Astrocyte of the cerebellum (primary cell): ENCODE measurements at regions not wholly inside any gene's neighbourhood (a gene's known extent, or its start where the extent isn't known, plus 50 kb on each side); places are given as distances from the start of the nearest gene placed in this dataset.

Experiments used
- DNase-seq: peaks from one replicate; pipeline ENCODE4 v3.0.0-alpha.2; 2011; ENCODE audit warnings: low read depth
- H3K4me3 ChIP-seq: 2 replicates; pipeline ENCODE4 v1.5.1; 2011; ENCODE audit warnings: mild to moderate bottlenecking, low read depth, low read length, moderate library complexity
- in situ Hi-C: cut with HindIII; loops from 2 replicates; pipeline ENCODE4 v1.10.0; 2017; ENCODE audit warnings: low sequenced_read_pairs
- TF ChIP-seq, protein P1 (sequence below): IDR thresholded peaks from 2 replicates; pipeline ENCODE4 v1.5.1; 2012; ENCODE audit warnings: low read length, low read depth, moderate library complexity, mild to moderate bottlenecking; ENCODE audit errors: missing control alignments

DNA sequence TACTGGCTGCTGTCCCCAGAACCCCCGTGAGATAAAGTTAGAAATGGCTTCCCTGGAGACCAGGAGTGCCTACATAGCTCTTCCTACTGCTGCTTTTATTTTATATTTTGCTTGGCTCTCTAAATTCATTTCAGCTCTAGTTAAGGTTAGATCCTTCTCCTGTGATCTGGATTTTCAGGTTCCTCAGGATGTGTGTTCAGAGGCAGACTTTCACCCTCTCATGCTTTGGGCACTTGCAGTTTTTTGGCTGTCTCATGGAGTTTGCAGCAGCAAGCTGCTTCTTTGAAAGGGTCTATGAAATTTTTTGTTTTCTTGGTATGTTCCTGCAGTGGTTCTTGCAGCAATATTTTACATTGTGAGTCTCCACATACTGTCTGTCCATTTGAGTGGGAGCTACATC is 93.3 kb downstream of the ATP23 start:
- in situ Hi-C loops, result no loop called here
- DNase-seq, result no peak
- TF ChIP-seq, protein P1, sequence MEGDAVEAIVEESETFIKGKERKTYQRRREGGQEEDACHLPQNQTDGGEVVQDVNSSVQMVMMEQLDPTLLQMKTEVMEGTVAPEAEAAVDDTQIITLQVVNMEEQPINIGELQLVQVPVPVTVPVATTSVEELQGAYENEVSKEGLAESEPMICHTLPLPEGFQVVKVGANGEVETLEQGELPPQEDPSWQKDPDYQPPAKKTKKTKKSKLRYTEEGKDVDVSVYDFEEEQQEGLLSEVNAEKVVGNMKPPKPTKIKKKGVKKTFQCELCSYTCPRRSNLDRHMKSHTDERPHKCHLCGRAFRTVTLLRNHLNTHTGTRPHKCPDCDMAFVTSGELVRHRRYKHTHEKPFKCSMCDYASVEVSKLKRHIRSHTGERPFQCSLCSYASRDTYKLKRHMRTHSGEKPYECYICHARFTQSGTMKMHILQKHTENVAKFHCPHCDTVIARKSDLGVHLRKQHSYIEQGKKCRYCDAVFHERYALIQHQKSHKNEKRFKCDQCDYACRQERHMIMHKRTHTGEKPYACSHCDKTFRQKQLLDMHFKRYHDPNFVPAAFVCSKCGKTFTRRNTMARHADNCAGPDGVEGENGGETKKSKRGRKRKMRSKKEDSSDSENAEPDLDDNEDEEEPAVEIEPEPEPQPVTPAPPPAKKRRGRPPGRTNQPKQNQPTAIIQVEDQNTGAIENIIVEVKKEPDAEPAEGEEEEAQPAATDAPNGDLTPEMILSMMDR, result no peak
- no peak overlapping the region for H3K4me3 ChIP-seq

DNA sequence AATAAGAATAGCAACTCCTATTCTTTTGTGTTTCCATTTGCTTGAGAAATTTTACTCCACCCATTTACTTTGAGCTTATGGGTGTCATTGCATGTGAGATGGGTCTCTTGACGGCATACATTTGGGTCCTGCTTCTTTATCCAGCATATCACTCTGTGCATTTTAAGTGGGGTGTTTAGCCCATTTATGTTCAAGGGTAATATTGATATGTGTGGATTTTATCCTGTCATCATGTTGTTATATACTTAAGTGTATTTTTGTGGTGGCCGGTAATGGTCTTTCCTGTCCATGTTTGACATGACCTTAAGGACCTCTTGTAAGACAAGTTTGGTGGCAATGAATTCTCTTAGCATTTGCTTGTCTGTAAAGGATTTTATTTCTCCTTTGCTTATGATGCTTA is 100.1 kb downstream of the ATP23 start:
- in situ Hi-C loops, result no loop called here
- TF ChIP-seq, protein P1, result no peak
- H3K4me3 ChIP-seq, result no peak overlapping the region
- DNase-seq, result no peak

DNA sequence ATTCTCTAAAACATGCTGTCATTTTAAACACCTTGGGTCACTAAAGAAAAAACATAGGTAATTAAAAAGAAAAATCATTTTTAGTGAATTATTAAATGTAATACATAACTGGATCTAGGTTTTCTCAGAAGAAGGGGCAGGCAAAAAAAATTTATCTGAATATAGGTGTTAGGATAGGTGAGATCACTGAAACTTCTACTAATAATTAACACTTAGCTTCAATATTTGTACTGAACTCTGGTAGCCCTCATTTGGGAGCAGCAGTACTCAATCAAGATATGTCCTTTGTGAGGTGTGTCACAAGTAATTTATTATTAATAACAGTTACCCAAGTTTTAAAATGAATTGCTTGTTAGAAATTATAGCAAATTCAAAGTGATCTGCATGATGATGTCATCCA is 103.6 kb downstream of the ATP23 start:
- TF ChIP-seq, protein P1, result no peak
- in situ Hi-C loops, result no loop called here
- no peak for DNase-seq
- H3K4me3 ChIP-seq, result no peak overlapping the region

DNA sequence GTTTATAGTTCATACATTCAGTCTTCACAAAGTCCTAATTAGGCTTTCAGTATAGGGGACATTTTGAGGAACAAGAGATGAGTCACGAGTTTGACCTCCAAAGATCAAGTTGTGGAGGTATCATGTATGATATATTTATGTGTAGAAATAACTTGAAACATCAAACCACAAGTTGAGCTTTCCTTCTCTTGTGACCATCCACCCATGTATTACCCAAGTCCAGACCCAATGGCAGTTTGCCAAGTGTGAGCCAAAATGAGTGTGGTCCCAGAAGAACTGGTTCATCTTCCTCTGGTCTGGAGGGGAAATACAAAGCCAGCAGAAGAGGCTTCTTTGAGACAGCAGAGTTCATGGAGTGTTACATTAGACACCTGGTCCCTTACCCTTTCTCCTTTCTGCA is 104.9 kb downstream of the ATP23 start:
- TF ChIP-seq, protein P1, result no peak
- no peak for DNase-seq
- in situ Hi-C loops, result no loop called here
- no peak overlapping the region for H3K4me3 ChIP-seq

DNA sequence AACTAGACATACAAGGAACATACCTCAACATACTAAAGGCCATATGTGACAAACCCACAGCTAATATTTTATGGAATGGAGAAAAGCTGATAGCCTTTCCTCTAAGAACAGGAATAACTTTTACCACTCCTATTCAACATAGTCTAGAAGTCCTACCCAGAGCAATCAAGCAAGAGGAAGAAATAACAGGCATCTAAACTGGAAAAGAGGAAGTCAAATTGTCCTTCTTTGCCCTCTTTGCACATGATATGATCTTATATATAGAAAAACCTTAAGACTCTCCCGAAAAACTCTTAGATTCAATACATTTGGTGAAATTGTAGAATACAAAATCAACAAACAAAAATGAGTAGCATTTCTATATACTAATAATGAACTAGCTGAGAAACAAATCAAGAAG is 110.0 kb downstream of the ATP23 start:
- H3K4me3 ChIP-seq, result no peak overlapping the region
- TF ChIP-seq, protein P1, result no peak
- in situ Hi-C loops, result no loop called here
- DNase-seq, result no peak

DNA sequence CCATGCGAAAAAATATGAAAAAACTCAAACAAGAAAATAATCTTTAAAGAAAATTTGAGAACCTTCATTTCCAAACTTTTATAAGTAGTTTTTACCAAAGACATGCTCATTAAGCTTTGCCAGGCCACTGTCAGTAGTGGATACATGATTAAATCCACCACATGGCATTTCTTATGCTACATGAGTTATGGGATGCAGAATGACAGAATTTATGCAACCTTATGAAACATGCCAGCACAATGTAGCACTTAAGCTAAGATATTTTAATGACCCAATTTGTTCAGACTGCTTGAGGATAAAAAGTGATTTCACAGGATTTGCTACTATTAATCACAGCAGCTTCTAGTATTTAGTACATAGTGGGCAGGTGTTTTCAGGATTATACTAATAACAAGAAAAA is 123.3 kb downstream of the ATP23 start:
- no peak overlapping the region for H3K4me3 ChIP-seq
- in situ Hi-C loops, result no loop called here
- TF ChIP-seq, protein P1, result no peak
- no peak for DNase-seq

DNA sequence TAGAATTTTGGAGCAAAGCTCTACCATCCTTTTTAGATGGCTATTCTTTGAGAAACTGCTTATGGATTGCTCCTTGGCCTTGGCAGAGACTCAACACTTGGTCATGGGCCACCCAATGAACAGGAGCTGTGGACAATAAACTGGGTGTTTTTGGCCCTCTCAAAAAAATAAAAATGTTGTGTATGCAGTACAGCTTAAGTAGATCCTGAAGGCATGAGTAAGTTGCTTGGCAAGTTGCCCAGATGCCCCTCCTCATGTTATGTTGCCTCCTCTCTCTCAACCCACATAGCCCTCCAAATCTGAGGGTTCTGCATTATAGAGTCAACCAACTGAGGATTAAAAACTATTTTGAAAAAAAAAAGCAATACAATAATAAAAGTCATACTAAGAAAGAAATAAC is 124.9 kb downstream of the ATP23 start:
- in situ Hi-C loops, result no loop called here
- no peak for DNase-seq
- TF ChIP-seq, protein P1, result no peak
- no peak overlapping the region for H3K4me3 ChIP-seq
